Skeletal muscle tissue (tissue), 3 donors: ENCODE measurements at regions not wholly inside any gene's neighbourhood (a gene's known extent, or its start where the extent isn't known, plus 50 kb on each side); places are given as distances from the start of the nearest gene placed in this dataset.

Source experiments
- H3K27ac ChIP-seq: one replicate; pipeline ENCODE4 v1.7.0; 2013; ENCODE audit warnings: mild to moderate bottlenecking, low read depth, low read length, inconsistent platforms
- H3K27me3 ChIP-seq, 3 donors: one replicate each; pipeline ENCODE4 v1.7.0; 2013; ENCODE audit warnings: low read length in 3 of 3; ENCODE audit not compliant: control insufficient read depth in 3 of 3, insufficient read depth in 3 of 3
- H3K36me3 ChIP-seq, 3 donors: one replicate each; pipeline ENCODE4 v1.7.0; 2013; ENCODE audit warnings: low read length in 3 of 3; ENCODE audit not compliant: control insufficient read depth in 3 of 3, insufficient read depth in 3 of 3
- H3K4me1 ChIP-seq, 3 donors: one replicate each; pipeline ENCODE4 v1.7.0; 2013; ENCODE audit warnings: low read length in 3 of 3, mild to moderate bottlenecking in 3 of 3; ENCODE audit not compliant: control insufficient read depth in 3 of 3, insufficient read depth in 3 of 3
- H3K4me3 ChIP-seq, 3 donors: one replicate each; pipeline ENCODE4 v1.7.0; 2013; ENCODE audit warnings: low read length in 3 of 3
- H3K9ac ChIP-seq, 3 donors: one replicate each; pipeline ENCODE4 v1.7.0; 2013; ENCODE audit warnings: low read length in 3 of 3, mild to moderate bottlenecking in 3 of 3, moderate library complexity in 2 of 3, low read depth in 1 of 3
- H3K9me3 ChIP-seq, 3 donors: one replicate each; pipeline ENCODE4 v1.7.0; 2013; ENCODE audit warnings: low read length in 3 of 3; ENCODE audit not compliant: control insufficient read depth in 3 of 3
- donor health status: Osteomylitis.

GRCh38 chr2:226489775-226490541 is 309.7 kb downstream of the IRS1 start:
- Histone ChIP-seq H3K36me3 (no peaks in the 10 kb centered on the region), H3K27ac (no peak overlapping the region), H3K4me1 (no peaks in the 10 kb centered on the region), H3K27me3 (no peaks in the 10 kb centered on the region), H3K9ac (no peak overlapping the region), H3K9me3 (no peaks in the 10 kb centered on the region), H3K4me3 (no peak overlapping the region)

- H3K9ac ChIP-seq: no peak overlapping the region
- H3K27ac ChIP-seq: no peak overlapping the region
- H3K4me3 ChIP-seq: no peak overlapping the region
- H3K9me3 ChIP-seq: no peaks in the 10 kb centered on the region
- H3K36me3 ChIP-seq: no peaks in the 10 kb centered on the region
- H3K27me3 ChIP-seq: no peaks in the 10 kb centered on the region
- H3K4me1 ChIP-seq: no peaks in the 10 kb centered on the region
Measured at GRCh38 chr2:226488034-226488433, 311.6 kb downstream of the IRS1 start.

- Histone ChIP-seq H3K4me1 (no peaks in the 10 kb centered on the region), H3K9me3 (no peaks in the 10 kb centered on the region), H3K4me3 (no peak overlapping the region), H3K27ac (no peak overlapping the region), H3K36me3 (no peaks in the 10 kb centered on the region), H3K9ac (no peak overlapping the region), H3K27me3 (no peaks in the 10 kb centered on the region)
Measured at GRCh38 chr2:226487573-226487972, 312.0 kb downstream of the IRS1 start.

GRCh38 chr2:226483745-226484619 is 315.6 kb downstream of the IRS1 start:
- Histone ChIP-seq H3K9ac (no peak overlapping the region), H3K4me3 (no peak overlapping the region), H3K27me3 (no peaks in the 10 kb centered on the region), H3K36me3 (no peaks in the 10 kb centered on the region), H3K27ac (no peak overlapping the region), H3K4me1 (peaks cover 0 to under 1% (median under 1%) of the 10 kb centered on the region in 3 donors), H3K9me3 (no peaks in the 10 kb centered on the region)

- Histone ChIP-seq H3K36me3 (no peaks in the 10 kb centered on the region), H3K9me3 (no peaks in the 10 kb centered on the region), H3K27me3 (no peaks in the 10 kb centered on the region), H3K4me1 (peaks cover 6 to 9% (median 8%) of the 10 kb centered on the region in 3 donors), H3K27ac (no peak overlapping the region), H3K9ac (no peak overlapping the region), H3K4me3 (no peak overlapping the region)
Measured at GRCh38 chr2:226483143-226483542, 316.5 kb downstream of the IRS1 start.

GRCh38 chr2:226478109-226478809 is 321.4 kb downstream of the IRS1 start:
- Histone ChIP-seq H3K27ac (peak overlapping the region; percentile 57), H3K9me3 (no peaks in the 10 kb centered on the region), H3K4me3 (no peak overlapping the region), H3K9ac (peak overlapping the region in 1 of 3 donors; percentile 33), H3K4me1 (peaks cover 8 to 16% (median 13%) of the 10 kb centered on the region in 3 donors), H3K36me3 (no peaks in the 10 kb centered on the region), H3K27me3 (no peaks in the 10 kb centered on the region)

- H3K9ac ChIP-seq: no peak overlapping the region
Measured at GRCh38 chr2:226477221-226478108, 322.2 kb downstream of the IRS1 start.

GRCh38 chr2:226475650-226476049 is 324.0 kb downstream of the IRS1 start:
- Histone ChIP-seq H3K9ac (no peak overlapping the region), H3K36me3 (no peaks in the 10 kb centered on the region), H3K4me3 (no peak overlapping the region), H3K4me1 (peaks cover 8 to 16% (median 13%) of the 10 kb centered on the region in 3 donors), H3K27me3 (no peaks in the 10 kb centered on the region), H3K27ac (no peak overlapping the region), H3K9me3 (no peaks in the 10 kb centered on the region)

More at GRCh38 chr2:226477221-226478108, 322.2 kb downstream of the IRS1 start:
- no peaks in the 10 kb centered on the region for H3K9me3 ChIP-seq
- no peak overlapping the region for H3K4me3 ChIP-seq
- H3K36me3 ChIP-seq: no peaks in the 10 kb centered on the region
- no peaks in the 10 kb centered on the region for H3K27me3 ChIP-seq
- peaks cover 8 to 16% (median 13%) of the 10 kb centered on the region in 3 donors for H3K4me1 ChIP-seq
- H3K27ac ChIP-seq: peak overlapping the region; percentile 57

- H3K36me3 ChIP-seq: no peaks in the 10 kb centered on the region
- H3K9me3 ChIP-seq: no peaks in the 10 kb centered on the region
- H3K4me1 ChIP-seq: peaks cover 8 to 16% (median 13%) of the 10 kb centered on the region in 3 donors
- no peak overlapping the region for H3K27ac ChIP-seq
- no peaks in the 10 kb centered on the region for H3K27me3 ChIP-seq
- H3K4me3 ChIP-seq: no peak overlapping the region
- no peak overlapping the region for H3K9ac ChIP-seq
Measured at GRCh38 chr2:226474131-226474530, 325.5 kb downstream of the IRS1 start.
